ENCODE measurements at regions not wholly inside any gene's neighbourhood (a gene's known extent, or its start where the extent isn't known, plus 50 kb on each side); places are given as distances from the start of the nearest gene placed in this dataset.

DNA sequence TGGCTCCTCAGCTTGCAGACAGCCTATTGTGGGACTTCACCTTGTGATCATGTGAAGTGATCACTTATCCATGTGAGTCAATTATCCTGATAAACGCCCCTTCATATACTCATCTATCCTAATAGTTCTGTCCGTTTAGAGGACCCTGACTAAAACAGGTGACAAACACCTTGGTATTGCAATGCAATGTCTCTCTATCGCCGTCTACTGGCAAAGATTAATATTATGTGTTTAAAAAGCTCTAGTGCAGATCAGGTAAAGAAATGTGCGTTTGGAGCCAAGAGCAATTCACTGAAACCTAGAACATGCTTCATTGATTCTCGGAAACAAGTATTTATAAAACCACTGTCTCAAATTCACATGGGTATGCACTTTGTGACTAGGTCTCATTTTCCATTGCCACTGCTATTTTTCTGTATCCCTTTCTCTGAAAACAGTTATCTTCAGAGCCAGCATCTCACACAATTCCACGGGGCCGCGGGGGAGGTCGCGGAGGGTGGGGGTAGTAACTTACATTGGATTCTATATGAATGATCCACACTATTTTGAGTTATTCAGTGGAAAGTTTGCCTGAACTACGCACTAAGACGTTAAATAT is 554.6 kb upstream of the NCAM2 start:
- Histone ChIP-seq H4K8ac (ENCODE audit: low read depth, low read length) (no peak overlapping the region), H3K27me3 (ENCODE audit: insufficient read depth, low read length) (no peaks in the 10 kb centered on the region), H3K36me3 (ENCODE audit: control insufficient read depth in 1 of 2, insufficient read depth in 2 of 2, low read length in 2 of 2) (no peaks in the 10 kb centered on the region), H2AFZ (ENCODE audit: insufficient read depth, low read length, poor library complexity) (no peak overlapping the region), H3K23ac (ENCODE audit: low read length) (no peak overlapping the region), H3K79me2 (ENCODE audit: control insufficient read depth, insufficient read depth, low read length, poor library complexity) (no peaks in the 10 kb centered on the region), H3K4me3 (ENCODE audit: low read depth, low read length) (no peak overlapping the region), H3K4ac (ENCODE audit: low read depth, low read length) (no peak overlapping the region), H4K91ac (ENCODE audit: low read depth, low read length) (no peak overlapping the region), H2BK12ac (ENCODE audit: low read length) (no peak overlapping the region), H2AK5ac (ENCODE audit: low read length) (no peak overlapping the region), H3K4me1 (ENCODE audit: control insufficient read depth in 1 of 2, insufficient read depth in 2 of 2, low read length in 2 of 2) (no peaks in the 10 kb centered on the region), H3K27ac (ENCODE audit: low read depth, low read length) (no peak overlapping the region), H2BK120ac (ENCODE audit: insufficient read depth, low read length, poor library complexity) (no peak overlapping the region), H3K4me2 (ENCODE audit: low read length) (no peak overlapping the region), H3K9ac (ENCODE audit: low read length) (no peak overlapping the region), H2BK5ac (ENCODE audit: low read depth, low read length, poor library complexity) (no peak overlapping the region), H3K14ac (ENCODE audit: low read length) (no peak overlapping the region), H4K12ac (ENCODE audit: low read depth, low read length) (no peak overlapping the region), H3K9me3 (ENCODE audit: insufficient read depth, low read depth, low read length) (no peaks in the 10 kb centered on the region), H3K79me1 (ENCODE audit: low read length) (no peaks in the 10 kb centered on the region), H3K18ac (ENCODE audit: low read length) (no peak overlapping the region)
- WGBS (ENCODE audit: extremely low coverage, insufficient coverage, insufficient read length), result no CpG with 5 or more reads among the region's 13 CpGs
- DNase-seq, result peak in 1 of 2 donors; percentile 28

GRCh38 chr21:20445971-20446370 is 552.2 kb upstream of the NCAM2 start:
- H3K27ac ChIP-seq (ENCODE audit: low read depth, low read length), result no peak overlapping the region
- WGBS (ENCODE audit: extremely low coverage, insufficient coverage, insufficient read length), result no CpG with 5 or more reads among the region's 2 CpGs
- no peaks in the 10 kb centered on the region for H3K9me3 ChIP-seq (ENCODE audit: insufficient read depth, low read depth, low read length)
- H3K4me1 ChIP-seq (ENCODE audit: control insufficient read depth in 1 of 2, insufficient read depth in 2 of 2, low read length in 2 of 2), result no peaks in the 10 kb centered on the region
- no peaks in the 10 kb centered on the region for H3K79me1 ChIP-seq (ENCODE audit: low read length)
- no peaks in the 10 kb centered on the region for H3K27me3 ChIP-seq (ENCODE audit: insufficient read depth, low read length)
- no peaks in the 10 kb centered on the region for H3K79me2 ChIP-seq (ENCODE audit: control insufficient read depth, insufficient read depth, low read length, poor library complexity)
- no peak overlapping the region for H4K12ac ChIP-seq (ENCODE audit: low read depth, low read length)
- H3K23ac ChIP-seq (ENCODE audit: low read length), result no peak overlapping the region
- H3K4ac ChIP-seq (ENCODE audit: low read depth, low read length), result no peak overlapping the region
- no peak overlapping the region for H3K14ac ChIP-seq (ENCODE audit: low read length)
- H2BK5ac ChIP-seq (ENCODE audit: low read depth, low read length, poor library complexity), result no peak overlapping the region
- H3K9ac ChIP-seq (ENCODE audit: low read length), result no peak overlapping the region
- no peak overlapping the region for H2BK120ac ChIP-seq (ENCODE audit: insufficient read depth, low read length, poor library complexity)
- no peak overlapping the region for H2AK5ac ChIP-seq (ENCODE audit: low read length)
- H2AFZ ChIP-seq (ENCODE audit: insufficient read depth, low read length, poor library complexity), result no peak overlapping the region
- H3K18ac ChIP-seq (ENCODE audit: low read length), result no peak overlapping the region
- DNase-seq, result no peak
- no peak overlapping the region for H3K4me2 ChIP-seq (ENCODE audit: low read length)
- H3K4me3 ChIP-seq (ENCODE audit: low read depth, low read length), result no peak overlapping the region
- H3K36me3 ChIP-seq (ENCODE audit: control insufficient read depth in 1 of 2, insufficient read depth in 2 of 2, low read length in 2 of 2), result no peaks in the 10 kb centered on the region
- H4K91ac ChIP-seq (ENCODE audit: low read depth, low read length), result no peak overlapping the region
- H2BK12ac ChIP-seq (ENCODE audit: low read length), result no peak overlapping the region
- no peak overlapping the region for H4K8ac ChIP-seq (ENCODE audit: low read depth, low read length)

DNA sequence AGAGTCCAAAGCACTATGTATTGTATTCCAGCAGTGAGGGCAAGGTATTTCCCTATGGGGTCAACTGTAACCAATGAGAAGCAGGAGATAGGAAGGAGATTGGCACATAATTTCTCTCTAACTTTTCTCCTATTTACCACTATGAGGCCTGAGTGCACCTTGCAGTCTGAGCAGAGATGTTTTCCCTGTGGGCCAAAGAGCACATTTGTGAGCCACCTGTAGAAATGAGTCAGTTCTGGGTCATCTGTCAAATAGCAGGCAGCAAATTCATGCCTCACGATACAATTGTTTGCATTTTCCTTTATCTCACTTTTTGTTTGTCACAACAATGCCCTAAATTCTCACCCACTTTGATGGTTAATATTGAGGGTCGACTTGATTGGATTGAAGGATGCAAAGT is 547.2 kb upstream of the NCAM2 start:
- no peaks in the 10 kb centered on the region for H3K36me3 ChIP-seq (ENCODE audit: control insufficient read depth in 1 of 2, insufficient read depth in 2 of 2, low read length in 2 of 2)
- H2AFZ ChIP-seq (ENCODE audit: insufficient read depth, low read length, poor library complexity), result no peak overlapping the region
- no peaks in the 10 kb centered on the region for H3K4me1 ChIP-seq (ENCODE audit: control insufficient read depth in 1 of 2, insufficient read depth in 2 of 2, low read length in 2 of 2)
- no peaks in the 10 kb centered on the region for H3K79me2 ChIP-seq (ENCODE audit: control insufficient read depth, insufficient read depth, low read length, poor library complexity)
- H4K91ac ChIP-seq (ENCODE audit: low read depth, low read length), result no peak overlapping the region
- no peak overlapping the region for H2BK120ac ChIP-seq (ENCODE audit: insufficient read depth, low read length, poor library complexity)
- H3K27me3 ChIP-seq (ENCODE audit: insufficient read depth, low read length), result peaks cover 2% of the 10 kb centered on the region
- no CpG with 5 or more reads among the region's 2 CpGs for WGBS (ENCODE audit: extremely low coverage, insufficient coverage, insufficient read length)
- H3K79me1 ChIP-seq (ENCODE audit: low read length), result no peaks in the 10 kb centered on the region
- no peak overlapping the region for H2BK5ac ChIP-seq (ENCODE audit: low read depth, low read length, poor library complexity)
- no peak overlapping the region for H3K27ac ChIP-seq (ENCODE audit: low read depth, low read length)
- H3K18ac ChIP-seq (ENCODE audit: low read length), result no peak overlapping the region
- DNase-seq, result peak in 1 of 2 donors; percentile 20
- no peak overlapping the region for H3K4ac ChIP-seq (ENCODE audit: low read depth, low read length)
- H3K9ac ChIP-seq (ENCODE audit: low read length), result no peak overlapping the region
- no peak overlapping the region for H3K23ac ChIP-seq (ENCODE audit: low read length)
- no peak overlapping the region for H3K14ac ChIP-seq (ENCODE audit: low read length)
- no peak overlapping the region for H4K12ac ChIP-seq (ENCODE audit: low read depth, low read length)
- H3K4me2 ChIP-seq (ENCODE audit: low read length), result no peak overlapping the region
- no peaks in the 10 kb centered on the region for H3K9me3 ChIP-seq (ENCODE audit: insufficient read depth, low read depth, low read length)
- no peak overlapping the region for H3K4me3 ChIP-seq (ENCODE audit: low read depth, low read length)
- no peak overlapping the region for H2BK12ac ChIP-seq (ENCODE audit: low read length)
- H4K8ac ChIP-seq (ENCODE audit: low read depth, low read length), result no peak overlapping the region
- H2AK5ac ChIP-seq (ENCODE audit: low read length), result no peak overlapping the region

DNA sequence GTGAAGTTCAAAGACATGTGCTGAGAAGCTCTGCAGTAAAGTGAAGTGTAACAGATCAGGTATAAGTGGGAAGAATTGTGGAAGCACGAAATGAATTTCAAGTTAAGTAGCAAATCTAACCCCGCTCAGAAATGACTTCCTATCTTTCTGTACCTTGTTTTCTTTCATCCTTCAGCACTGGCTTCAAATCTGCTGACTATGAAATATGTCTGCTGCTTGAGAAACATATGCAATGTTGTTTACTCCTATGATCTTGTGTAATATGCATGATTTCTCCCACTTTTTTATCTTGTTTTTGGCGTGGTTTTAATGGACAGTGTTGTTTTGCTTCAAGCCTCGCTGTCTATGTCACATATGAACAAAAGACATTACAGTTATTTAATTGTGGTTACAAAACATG is 545.3 kb upstream of the NCAM2 start:
- WGBS (ENCODE audit: extremely low coverage, insufficient coverage, insufficient read length), result no CpG with 5 or more reads among the region's 4 CpGs
- H2AFZ ChIP-seq (ENCODE audit: insufficient read depth, low read length, poor library complexity), result no peak overlapping the region
- no peak overlapping the region for H3K4me3 ChIP-seq (ENCODE audit: low read depth, low read length)
- H3K4me2 ChIP-seq (ENCODE audit: low read length), result no peak overlapping the region
- no peak overlapping the region for H3K14ac ChIP-seq (ENCODE audit: low read length)
- no peak for DNase-seq
- H3K4me1 ChIP-seq (ENCODE audit: control insufficient read depth in 1 of 2, insufficient read depth in 2 of 2, low read length in 2 of 2), result no peaks in the 10 kb centered on the region
- peaks cover 2% of the 10 kb centered on the region for H3K27me3 ChIP-seq (ENCODE audit: insufficient read depth, low read length)
- no peaks in the 10 kb centered on the region for H3K79me1 ChIP-seq (ENCODE audit: low read length)
- no peak overlapping the region for H3K18ac ChIP-seq (ENCODE audit: low read length)
- no peaks in the 10 kb centered on the region for H3K9me3 ChIP-seq (ENCODE audit: insufficient read depth, low read depth, low read length)
- no peak overlapping the region for H4K12ac ChIP-seq (ENCODE audit: low read depth, low read length)
- no peak overlapping the region for H2BK120ac ChIP-seq (ENCODE audit: insufficient read depth, low read length, poor library complexity)
- H3K27ac ChIP-seq (ENCODE audit: low read depth, low read length), result no peak overlapping the region
- H3K36me3 ChIP-seq (ENCODE audit: control insufficient read depth in 1 of 2, insufficient read depth in 2 of 2, low read length in 2 of 2), result no peaks in the 10 kb centered on the region
- no peaks in the 10 kb centered on the region for H3K79me2 ChIP-seq (ENCODE audit: control insufficient read depth, insufficient read depth, low read length, poor library complexity)
- H3K4ac ChIP-seq (ENCODE audit: low read depth, low read length), result no peak overlapping the region
- no peak overlapping the region for H4K8ac ChIP-seq (ENCODE audit: low read depth, low read length)
- no peak overlapping the region for H3K23ac ChIP-seq (ENCODE audit: low read length)
- H3K9ac ChIP-seq (ENCODE audit: low read length), result no peak overlapping the region
- H2BK5ac ChIP-seq (ENCODE audit: low read depth, low read length, poor library complexity), result no peak overlapping the region
- H2BK12ac ChIP-seq (ENCODE audit: low read length), result no peak overlapping the region
- no peak overlapping the region for H2AK5ac ChIP-seq (ENCODE audit: low read length)
- no peak overlapping the region for H4K91ac ChIP-seq (ENCODE audit: low read depth, low read length)
